HCT116 (cell line): ENCODE measurements at regions not wholly inside any gene's neighbourhood (a gene's known extent, or its start where the extent isn't known, plus 50 kb on each side); places are given as distances from the start of the nearest gene placed in this dataset.

Source experiments
- ATAC-seq: fragments of 200-7000 bp; cut with Tn5 transposase; 2 replicates; pipeline ENCODE4 v1.9.1; 2020; ENCODE audit warnings: mild to moderate bottlenecking, moderate library complexity
- BruUV-seq: library from RNA; stranded (reverse); fragments of 400-500 nt; replicated peaks from 2 replicates; lab custom pipeline; 2021; lab: Mats Ljungman, UMichigan
- CTCF ChIA-PET: fragments of 300-600 bp; sonication (Branson Sonifier 250); formaldehyde crosslinking; loops from one replicate; lab custom pipeline; 2021; ENCODE audit warnings: antibody characterized with exemption; lab: Charles Lee
- POLR2A ChIA-PET: fragments of 300-600, 350-600 bp; sonication (Branson Sonifier 250); formaldehyde crosslinking; loops from one replicate; lab custom pipeline; 2021; ENCODE audit warnings: antibody characterized with exemption; lab: Charles Lee
- RAD21 ChIA-PET, 2 experiments: fragments of 300-600 bp; sonication (Branson Sonifier 250); formaldehyde crosslinking; loops; one replicate each; lab custom pipeline; 2023; ENCODE audit warnings: low total read pairs in 2 of 2; ENCODE audit not compliant: uncharacterized antibody in 2 of 2, unreplicated experiment in 2 of 2, low non-redundant PET in 1 of 2; lab: Charles Lee
- DNase-seq: peaks from one replicate; pipeline ENCODE4 v3.0.0-alpha.2; 2010; ENCODE audit warnings: low read depth, low spot score
- H2AFZ ChIP-seq: fragments of 200-600 bp; shearing (Covaris generic), sonication (generic); 2 replicates; pipeline ENCODE4 v1.6.1; 2017; ENCODE audit warnings: low read depth, mixed run types, mixed read lengths, antibody characterized with exemption, low read length; ENCODE audit not compliant: poor library complexity, severe bottlenecking
- H3K27ac ChIP-seq: 2 replicates; pipeline ENCODE4 v1.5.1; 2012; ENCODE audit warnings: low read depth, low read length
- H3K27me3 ChIP-seq: fragments of 200-600 bp; sonication (generic); 2 replicates; pipeline ENCODE4 v1.6.1; 2016; ENCODE audit warnings: mixed run types, low read length, mixed read lengths; ENCODE audit not compliant: insufficient read depth
- H3K36me3 ChIP-seq, 2 experiments: fragments of 200-500 bp in 1 of 2; fragments of 200-600 bp in 1 of 2; sonication (Bioruptor generic) in 1 of 2; sonication (generic) in 1 of 2; 2 replicates each; pipeline versions ENCODE4 v1.5.1 to v1.6.1; 2014 to 2016; ENCODE audit warnings: low read length in 2 of 2, inconsistent platforms in 1 of 2, mixed read lengths in 1 of 2, mixed run types in 1 of 2; ENCODE audit not compliant: insufficient read depth in 2 of 2, control insufficient read depth in 1 of 2
- H3K4me1 ChIP-seq, 2 experiments: fragments of 200-600 bp in 1 of 2; sonication (generic) in 1 of 2; 2 replicates each; pipeline versions ENCODE4 v1.5.1 to v1.6.1; 2012 to 2017; ENCODE audit warnings: low read length in 2 of 2, inconsistent platforms in 1 of 2, mild to moderate bottlenecking in 1 of 2, mixed read lengths in 1 of 2, mixed run types in 1 of 2, moderate library complexity in 1 of 2; ENCODE audit not compliant: insufficient read depth in 2 of 2, control insufficient read depth in 1 of 2
- H3K4me2 ChIP-seq: fragments of 200-600 bp; sonication (generic); 2 replicates; pipeline ENCODE4 v1.6.1; 2017; ENCODE audit warnings: mixed run types, low read length, mixed read lengths
- H3K4me3 ChIP-seq, 2 experiments: fragments of 200-600 bp in 1 of 2; sonication (generic) in 1 of 2; replicated peaks in 1 of 2; 2 replicates each; pipeline ENCODE4 v1.5.1; 2011 to 2016; ENCODE audit warnings: low read length in 2 of 2, control low read depth in 1 of 2, low read depth in 1 of 2, mild to moderate bottlenecking in 1 of 2, mixed read lengths in 1 of 2, mixed run types in 1 of 2
- H3K79me2 ChIP-seq: fragments of 200-600 bp; sonication (generic); 2 replicates; pipeline ENCODE4 v1.6.1; 2017; ENCODE audit warnings: mild to moderate bottlenecking, mixed run types, low read length, moderate library complexity, mixed read lengths; ENCODE audit not compliant: insufficient read depth
- H3K9ac ChIP-seq: fragments of 200-600 bp; sonication (generic); 2 replicates; pipeline ENCODE4 v1.6.1; 2016; ENCODE audit warnings: low read length, mixed read lengths
- H3K9me2 ChIP-seq: fragments of 200-600 bp; sonication (generic), shearing (Covaris generic); 2 replicates; pipeline ENCODE4 v1.6.1; 2017; ENCODE audit warnings: mixed run types, mild to moderate bottlenecking, moderate library complexity; ENCODE audit not compliant: insufficient read depth
- H3K9me3 ChIP-seq, 2 experiments: fragments of 200-500 bp in 1 of 2; fragments of 200-600 bp in 1 of 2; sonication (Bioruptor generic) in 1 of 2; sonication (generic) in 1 of 2; 2 replicates each; pipeline ENCODE4 v1.6.1; 2014 to 2017; ENCODE audit warnings: low read length in 2 of 2, mixed read lengths in 2 of 2, inconsistent platforms in 1 of 2, low read depth in 1 of 2, mild to moderate bottlenecking in 1 of 2, mixed run types in 1 of 2, moderate library complexity in 1 of 2; ENCODE audit not compliant: control insufficient read depth in 1 of 2, insufficient read depth in 1 of 2
- H4K20me1 ChIP-seq: fragments of 200-600 bp; sonication (generic), shearing (Covaris generic); 2 replicates; pipeline ENCODE4 v1.6.1; 2017; ENCODE audit warnings: mixed run types, mild to moderate bottlenecking, moderate library complexity; ENCODE audit not compliant: insufficient read depth
- CBX3 ChIP-seq: IDR thresholded peaks from 2 replicates; pipeline ENCODE4 v1.6.1; 2012; ENCODE audit warnings: low read depth
- ELF1 ChIP-seq: IDR thresholded peaks from 2 replicates; pipeline ENCODE4 v1.6.1; 2012; ENCODE audit warnings: low read depth, borderline replicate concordance
- EZH2 ChIP-seq: fragments of 200-600 bp; sonication (generic); IDR thresholded peaks from 2 replicates; pipeline ENCODE4 v1.6.1; 2017; ENCODE audit warnings: antibody characterized with exemption, mixed run types
- FOSL1 ChIP-seq: IDR thresholded peaks from 2 replicates; pipeline ENCODE4 v1.6.1; 2012; ENCODE audit warnings: low read depth
- JUND ChIP-seq: IDR thresholded peaks from 2 replicates; pipeline ENCODE4 v1.6.1; 2012
- SIN3A ChIP-seq: IDR thresholded peaks from 2 replicates; pipeline ENCODE4 v1.6.1; 2012; ENCODE audit warnings: low read depth
- SRF ChIP-seq: IDR thresholded peaks from 2 replicates; pipeline ENCODE4 v1.6.1; 2012; ENCODE audit warnings: low read depth
- ZFX ChIP-seq: fragments of 450-650 bp; IDR thresholded peaks from 2 replicates; pipeline ENCODE4 v1.6.1; 2017
- intact Hi-C: fragments of 100-400 bp; cut with micrococcal nuclease; formaldehyde crosslinking; loops from 2 replicates; pipeline ENCODE4 v1.10.0; 2022
- TF ChIP-seq, protein P1 (sequence below): IDR thresholded peaks from 2 replicates; pipeline ENCODE4 v1.6.1; 2012
- TF ChIP-seq, protein P2 (sequence below), 3 experiments: fragments of 200-600 bp in 1 of 3; sonication (generic) in 1 of 3; IDR thresholded peaks in 2 of 3; conservative IDR thresholded peaks in 1 of 3; 2 replicates each; pipeline ENCODE4 v1.5.1; 2012 to 2017; ENCODE audit warnings: low read depth in 2 of 3, low read length in 2 of 3, antibody characterized with exemption in 1 of 3, borderline replicate concordance in 1 of 3, control low read depth in 1 of 3, mild to moderate bottlenecking in 1 of 3, mixed read lengths in 1 of 3, mixed run types in 1 of 3, moderate library complexity in 1 of 3; ENCODE audit not compliant: insufficient read depth in 1 of 3
- TF ChIP-seq, protein P3 (sequence below): IDR thresholded peaks from 2 replicates; pipeline ENCODE4 v1.6.1; 2012; ENCODE audit warnings: low read depth

DNA sequence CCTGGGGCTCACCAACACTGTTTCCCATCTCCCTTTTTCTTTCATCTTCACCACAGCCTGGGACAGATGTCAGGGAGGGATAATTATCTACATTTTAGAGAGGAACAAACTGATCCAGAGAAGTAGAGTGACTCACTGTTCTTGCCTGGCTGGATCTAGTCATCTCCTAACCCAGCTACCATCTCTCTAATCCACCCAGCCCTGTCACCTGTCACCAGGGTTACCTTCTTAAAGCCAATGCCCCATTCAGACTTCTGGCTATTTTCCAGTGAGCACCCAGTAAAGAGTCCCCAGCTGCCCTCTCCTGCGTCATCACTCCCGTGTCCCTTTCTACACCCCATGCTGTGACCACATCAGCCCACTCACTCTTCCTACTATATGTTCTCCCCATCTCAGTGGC, 68.4 kb upstream of the DUSP5 start:
- peak overlapping the region; percentile 24 for H3K4me2 ChIP-seq
- no peak overlapping the region for H3K27ac ChIP-seq
- no peaks in the 10 kb centered on the region for H3K36me3 ChIP-seq
- no TSS peak for BruUV-seq
- TF ChIP-seq, protein P1, sequence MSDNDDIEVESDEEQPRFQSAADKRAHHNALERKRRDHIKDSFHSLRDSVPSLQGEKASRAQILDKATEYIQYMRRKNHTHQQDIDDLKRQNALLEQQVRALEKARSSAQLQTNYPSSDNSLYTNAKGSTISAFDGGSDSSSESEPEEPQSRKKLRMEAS: no peak
- no peak for TF ChIP-seq CBX3
- TF ChIP-seq JUND: no peak
- no peak for TF ChIP-seq ZFX
- TF ChIP-seq EZH2: no peak
- TF ChIP-seq, protein P2, sequence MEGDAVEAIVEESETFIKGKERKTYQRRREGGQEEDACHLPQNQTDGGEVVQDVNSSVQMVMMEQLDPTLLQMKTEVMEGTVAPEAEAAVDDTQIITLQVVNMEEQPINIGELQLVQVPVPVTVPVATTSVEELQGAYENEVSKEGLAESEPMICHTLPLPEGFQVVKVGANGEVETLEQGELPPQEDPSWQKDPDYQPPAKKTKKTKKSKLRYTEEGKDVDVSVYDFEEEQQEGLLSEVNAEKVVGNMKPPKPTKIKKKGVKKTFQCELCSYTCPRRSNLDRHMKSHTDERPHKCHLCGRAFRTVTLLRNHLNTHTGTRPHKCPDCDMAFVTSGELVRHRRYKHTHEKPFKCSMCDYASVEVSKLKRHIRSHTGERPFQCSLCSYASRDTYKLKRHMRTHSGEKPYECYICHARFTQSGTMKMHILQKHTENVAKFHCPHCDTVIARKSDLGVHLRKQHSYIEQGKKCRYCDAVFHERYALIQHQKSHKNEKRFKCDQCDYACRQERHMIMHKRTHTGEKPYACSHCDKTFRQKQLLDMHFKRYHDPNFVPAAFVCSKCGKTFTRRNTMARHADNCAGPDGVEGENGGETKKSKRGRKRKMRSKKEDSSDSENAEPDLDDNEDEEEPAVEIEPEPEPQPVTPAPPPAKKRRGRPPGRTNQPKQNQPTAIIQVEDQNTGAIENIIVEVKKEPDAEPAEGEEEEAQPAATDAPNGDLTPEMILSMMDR (IDR thresholded peaks at IDR 0.05 in 2 of 3, conservative IDR thresholded peaks at IDR 0.05 in 1 of 3; ENCODE audit: borderline replicate concordance in 1 of 3, insufficient read depth in 1 of 3, low read depth in 2 of 3, low read length in 2 of 3): no peak
- TF ChIP-seq FOSL1: no peak
- no peak for TF ChIP-seq ELF1
- TF ChIP-seq SIN3A: no peak
- TF ChIP-seq, protein P3, sequence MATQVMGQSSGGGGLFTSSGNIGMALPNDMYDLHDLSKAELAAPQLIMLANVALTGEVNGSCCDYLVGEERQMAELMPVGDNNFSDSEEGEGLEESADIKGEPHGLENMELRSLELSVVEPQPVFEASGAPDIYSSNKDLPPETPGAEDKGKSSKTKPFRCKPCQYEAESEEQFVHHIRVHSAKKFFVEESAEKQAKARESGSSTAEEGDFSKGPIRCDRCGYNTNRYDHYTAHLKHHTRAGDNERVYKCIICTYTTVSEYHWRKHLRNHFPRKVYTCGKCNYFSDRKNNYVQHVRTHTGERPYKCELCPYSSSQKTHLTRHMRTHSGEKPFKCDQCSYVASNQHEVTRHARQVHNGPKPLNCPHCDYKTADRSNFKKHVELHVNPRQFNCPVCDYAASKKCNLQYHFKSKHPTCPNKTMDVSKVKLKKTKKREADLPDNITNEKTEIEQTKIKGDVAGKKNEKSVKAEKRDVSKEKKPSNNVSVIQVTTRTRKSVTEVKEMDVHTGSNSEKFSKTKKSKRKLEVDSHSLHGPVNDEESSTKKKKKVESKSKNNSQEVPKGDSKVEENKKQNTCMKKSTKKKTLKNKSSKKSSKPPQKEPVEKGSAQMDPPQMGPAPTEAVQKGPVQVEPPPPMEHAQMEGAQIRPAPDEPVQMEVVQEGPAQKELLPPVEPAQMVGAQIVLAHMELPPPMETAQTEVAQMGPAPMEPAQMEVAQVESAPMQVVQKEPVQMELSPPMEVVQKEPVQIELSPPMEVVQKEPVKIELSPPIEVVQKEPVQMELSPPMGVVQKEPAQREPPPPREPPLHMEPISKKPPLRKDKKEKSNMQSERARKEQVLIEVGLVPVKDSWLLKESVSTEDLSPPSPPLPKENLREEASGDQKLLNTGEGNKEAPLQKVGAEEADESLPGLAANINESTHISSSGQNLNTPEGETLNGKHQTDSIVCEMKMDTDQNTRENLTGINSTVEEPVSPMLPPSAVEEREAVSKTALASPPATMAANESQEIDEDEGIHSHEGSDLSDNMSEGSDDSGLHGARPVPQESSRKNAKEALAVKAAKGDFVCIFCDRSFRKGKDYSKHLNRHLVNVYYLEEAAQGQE: no peak
- TF ChIP-seq SRF: no peak
- DNase-seq (no peak), ATAC-seq (peak; percentile 33; the same call in 1 of the 2 replicates)
- no peaks in the 10 kb centered on the region for H3K79me2 ChIP-seq
- H3K9ac ChIP-seq: no peak overlapping the region
- ChIA-PET POLR2A (interaction anchor here (1.0 to 3.2 kb wide), 4 partner anchors 17 to 76 kb away, joined by 3 to 10 read pairs (median 3); no protein-coding TSS in a partner anchor), RAD21 (no interaction called here), CTCF (no interaction called here)
- no peaks in the 10 kb centered on the region for H3K9me2 ChIP-seq
- intact Hi-C loops: no loop called here
- no peaks in the 10 kb centered on the region for H3K27me3 ChIP-seq
- peaks cover 32 to 77% of the 10 kb centered on the region in 2 experiments for H3K4me1 ChIP-seq
- H4K20me1 ChIP-seq: no peaks in the 10 kb centered on the region
- H2AFZ ChIP-seq: peak overlapping the region; percentile 32
- H3K4me3 ChIP-seq: no peak overlapping the region
- peaks cover 0 to 5% of the 10 kb centered on the region in 2 experiments; a peak in 1 of 4 replicates for H3K9me3 ChIP-seq
